ENCODE measurements at regions not wholly inside any gene's neighbourhood (a gene's known extent, or its start where the extent isn't known, plus 50 kb on each side); places are given as distances from the start of the nearest gene placed in this dataset.
A peak's percentile ranks its signal among the peaks of the same experiment; 100 is the strongest.

DNA sequence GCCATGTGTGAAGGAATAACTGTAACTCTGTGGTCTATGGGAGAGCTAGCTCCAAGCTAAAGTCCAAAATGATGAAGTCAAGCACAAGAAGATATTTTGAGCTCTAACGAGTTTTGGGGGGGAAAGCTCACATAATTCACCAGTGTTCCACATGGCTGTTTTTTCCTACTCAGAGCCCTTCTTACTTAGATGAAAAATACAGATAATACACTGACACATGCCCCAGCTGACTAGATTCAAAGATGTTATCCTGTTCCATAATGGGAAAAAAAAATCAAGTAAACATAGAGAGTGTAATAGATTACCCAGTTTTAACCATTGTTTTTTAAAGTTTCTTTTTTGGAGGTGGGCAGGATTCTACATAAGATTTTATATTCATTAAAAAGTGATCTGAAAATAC is 86.6 kb downstream of the PRLHR start:
- TF ChIP-seq, protein P1, sequence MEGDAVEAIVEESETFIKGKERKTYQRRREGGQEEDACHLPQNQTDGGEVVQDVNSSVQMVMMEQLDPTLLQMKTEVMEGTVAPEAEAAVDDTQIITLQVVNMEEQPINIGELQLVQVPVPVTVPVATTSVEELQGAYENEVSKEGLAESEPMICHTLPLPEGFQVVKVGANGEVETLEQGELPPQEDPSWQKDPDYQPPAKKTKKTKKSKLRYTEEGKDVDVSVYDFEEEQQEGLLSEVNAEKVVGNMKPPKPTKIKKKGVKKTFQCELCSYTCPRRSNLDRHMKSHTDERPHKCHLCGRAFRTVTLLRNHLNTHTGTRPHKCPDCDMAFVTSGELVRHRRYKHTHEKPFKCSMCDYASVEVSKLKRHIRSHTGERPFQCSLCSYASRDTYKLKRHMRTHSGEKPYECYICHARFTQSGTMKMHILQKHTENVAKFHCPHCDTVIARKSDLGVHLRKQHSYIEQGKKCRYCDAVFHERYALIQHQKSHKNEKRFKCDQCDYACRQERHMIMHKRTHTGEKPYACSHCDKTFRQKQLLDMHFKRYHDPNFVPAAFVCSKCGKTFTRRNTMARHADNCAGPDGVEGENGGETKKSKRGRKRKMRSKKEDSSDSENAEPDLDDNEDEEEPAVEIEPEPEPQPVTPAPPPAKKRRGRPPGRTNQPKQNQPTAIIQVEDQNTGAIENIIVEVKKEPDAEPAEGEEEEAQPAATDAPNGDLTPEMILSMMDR (IDR thresholded peaks at IDR 0.05; ENCODE audit: insufficient read depth, low read length): no peak
- H3K4me3 ChIP-seq (ENCODE audit: low read depth, low read length): no peak overlapping the region
- no peak for DNase-seq (ENCODE audit: low read depth)

DNA sequence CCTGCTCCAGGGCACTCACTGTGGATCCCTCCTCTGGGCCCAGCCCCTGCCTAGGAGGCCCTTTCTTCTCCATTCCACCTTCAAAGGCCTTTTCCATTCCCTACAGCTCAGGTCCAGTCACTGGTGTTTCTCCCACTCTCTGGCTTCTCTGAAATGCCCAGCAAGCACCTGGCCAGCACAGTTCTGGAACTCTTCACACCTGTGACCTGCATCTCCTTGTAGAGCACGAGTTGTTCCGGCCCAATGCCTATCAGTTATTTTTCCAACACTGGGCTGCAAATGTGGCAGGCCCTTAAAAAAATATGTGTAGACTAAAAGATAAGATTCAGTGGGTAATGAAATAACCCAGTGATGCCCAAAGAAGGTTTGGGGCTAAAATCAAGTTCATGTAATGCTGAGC is 87.1 kb downstream of the PRLHR start:
- TF ChIP-seq, protein P1 (IDR thresholded peaks at IDR 0.05; ENCODE audit: insufficient read depth, low read length): no peak
- no peak overlapping the region for H3K4me3 ChIP-seq (ENCODE audit: low read depth, low read length)
- no peak for DNase-seq (ENCODE audit: low read depth)

DNA sequence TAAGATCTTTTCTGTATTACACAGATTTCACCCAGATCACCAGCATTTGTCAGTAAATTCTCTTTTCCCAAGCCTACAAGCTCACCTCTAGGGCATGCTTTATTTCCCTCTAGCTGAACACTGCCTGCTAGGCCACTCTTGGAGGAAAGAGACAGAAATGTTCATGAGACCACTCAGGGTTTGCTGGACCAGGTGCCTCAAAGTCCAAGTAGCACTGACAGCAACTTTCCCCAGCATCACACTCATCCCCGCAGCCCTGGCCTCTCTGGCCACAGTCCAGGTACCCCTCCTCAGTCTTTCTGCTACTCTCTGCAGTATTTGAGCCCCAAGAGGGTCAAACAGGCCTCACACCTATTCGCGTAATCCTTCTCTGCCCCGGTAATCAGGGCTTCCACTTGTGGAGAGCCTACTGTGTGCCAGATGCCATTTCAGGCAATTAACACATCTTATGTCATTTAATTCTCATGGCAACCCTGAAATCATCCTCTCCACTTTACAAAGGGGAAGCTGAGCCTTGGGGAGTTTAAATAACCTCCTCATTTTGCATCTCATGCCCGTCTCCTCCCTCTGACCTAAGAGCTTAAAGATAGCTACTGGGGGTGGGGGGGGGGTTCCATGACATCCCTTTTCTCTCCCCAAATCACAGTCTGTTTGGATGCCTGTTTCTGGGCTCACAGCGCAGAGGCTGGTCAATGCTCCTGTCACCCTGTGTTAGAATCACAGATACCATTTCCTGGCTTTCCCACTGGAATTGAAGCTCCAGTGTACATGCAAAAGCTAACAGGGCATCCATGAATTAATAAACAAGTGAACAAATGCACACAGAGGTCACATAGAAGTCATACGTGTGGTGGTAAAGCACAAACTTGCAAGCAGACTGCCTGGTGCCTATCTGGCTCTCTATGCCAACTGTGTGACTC is 88.5 kb downstream of the PRLHR start:
- DNase-seq (ENCODE audit: low read depth): no peak
- TF ChIP-seq, protein P1 (IDR thresholded peaks at IDR 0.05; ENCODE audit: insufficient read depth, low read length): no peak
- no peak overlapping the region for H3K4me3 ChIP-seq (ENCODE audit: low read depth, low read length)

DNA sequence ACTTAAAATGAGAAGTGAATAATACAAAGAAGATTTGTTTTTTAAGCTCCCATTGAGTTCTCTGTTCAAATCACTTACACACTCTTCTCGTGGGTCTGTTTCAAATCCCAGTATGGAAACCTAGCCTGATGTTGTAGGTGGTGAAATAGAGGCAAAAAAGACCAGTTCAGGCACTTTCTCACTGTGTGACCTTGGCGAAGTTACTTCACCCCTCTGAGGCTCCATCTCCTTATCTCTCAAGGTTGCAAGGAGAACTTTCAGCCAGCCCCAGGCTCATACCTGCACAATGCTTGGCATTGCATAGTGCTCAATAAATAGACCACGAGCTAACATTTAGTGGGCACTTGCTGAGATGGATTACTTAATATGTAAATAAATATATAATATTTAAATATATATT is 90.1 kb downstream of the PRLHR start:
- TF ChIP-seq, protein P1 (IDR thresholded peaks at IDR 0.05; ENCODE audit: insufficient read depth, low read length): no peak
- no peak for DNase-seq (ENCODE audit: low read depth)
- H3K4me3 ChIP-seq (ENCODE audit: low read depth, low read length): no peak overlapping the region

DNA sequence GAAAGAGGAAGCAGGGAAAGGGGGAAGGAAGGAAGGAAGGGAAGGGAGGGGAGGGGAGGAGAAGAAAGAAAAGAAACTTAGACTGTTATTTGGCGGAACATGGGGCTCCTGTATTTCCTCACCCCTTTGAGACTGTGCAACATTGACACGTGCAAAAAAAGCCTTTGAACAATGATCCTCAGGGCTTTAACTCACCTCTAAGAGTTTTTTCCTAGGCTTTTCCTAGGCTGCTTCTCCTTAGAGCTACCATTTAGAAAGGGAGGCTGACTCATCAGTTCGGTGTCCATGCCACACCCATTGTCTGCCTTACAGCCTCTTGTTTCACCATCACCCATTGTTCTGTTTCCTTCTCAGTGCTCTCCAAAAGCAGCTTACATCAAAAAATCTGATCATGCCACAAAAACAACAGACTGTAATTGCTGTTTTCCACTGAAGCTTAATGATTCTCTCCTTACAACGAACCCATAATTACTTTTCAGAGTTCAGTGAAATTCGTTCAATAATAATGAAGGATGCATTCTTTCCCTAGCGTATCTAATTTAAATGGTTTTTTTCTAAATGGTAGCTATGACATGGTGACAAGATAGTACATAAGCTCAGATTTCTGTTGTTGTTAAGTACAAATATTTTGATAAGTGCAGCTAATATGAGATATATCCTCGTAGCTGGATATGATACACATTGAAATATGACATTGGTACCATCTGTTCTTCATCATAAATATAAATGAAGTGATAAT is 90.8 kb downstream of the PRLHR start:
- DNase-seq (ENCODE audit: low read depth): peak; percentile 93
- TF ChIP-seq, protein P1 (IDR thresholded peaks at IDR 0.05; ENCODE audit: insufficient read depth, low read length): no peak
- H3K4me3 ChIP-seq (ENCODE audit: low read depth, low read length): no peak overlapping the region

DNA sequence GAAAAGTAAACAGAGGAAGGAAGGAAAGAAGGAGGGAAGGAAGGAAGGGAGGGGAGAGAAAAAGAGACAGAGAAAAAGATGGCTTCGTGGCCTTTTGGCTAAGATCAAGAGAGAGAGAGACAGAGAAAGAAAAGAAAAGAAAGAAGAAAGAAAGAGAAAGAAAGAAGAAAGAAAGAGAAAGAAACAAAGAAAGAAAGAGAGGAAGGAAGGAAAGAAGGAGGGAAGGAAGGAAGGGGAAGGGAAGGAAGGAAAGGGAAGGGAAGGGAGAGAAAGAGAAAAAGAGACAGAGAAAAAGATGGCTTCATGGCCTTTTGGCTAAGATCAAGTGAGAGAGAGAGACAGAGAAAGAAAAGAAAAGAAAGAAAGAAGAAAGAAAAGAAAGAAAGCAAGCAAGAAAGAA is 91.4 kb downstream of the PRLHR start:
- DNase-seq (ENCODE audit: low read depth): no peak
- TF ChIP-seq, protein P1 (IDR thresholded peaks at IDR 0.05; ENCODE audit: insufficient read depth, low read length): no peak
- no peak overlapping the region for H3K4me3 ChIP-seq (ENCODE audit: low read depth, low read length)

All from fibroblast of the aortic adventitia (primary cell).